Fibroblast of lung (primary cell): ENCODE measurements at regions not wholly inside any gene's neighbourhood (a gene's known extent, or its start where the extent isn't known, plus 50 kb on each side); places are given as distances from the start of the nearest gene placed in this dataset.
A peak's percentile ranks its signal among the peaks of the same experiment; 100 is the strongest.

ENCODE experiments used
- DNase-seq, 2 donors: peaks; one replicate each; pipeline versions ENCODE4 v3.0.0 to v3.0.0-alpha.2; 2010; ENCODE audit warnings: low read depth in 2 of 2
- H2AFZ ChIP-seq: 2 replicates; pipeline ENCODE4 v1.5.1; 2012; ENCODE audit warnings: low read length, control low read depth, inconsistent platforms
- H3K27ac ChIP-seq: 2 replicates; pipeline ENCODE4 v1.5.1; 2011; ENCODE audit warnings: low read length, control low read depth; ENCODE audit not compliant: insufficient read depth
- H3K27me3 ChIP-seq: 2 replicates; pipeline ENCODE4 v1.5.1; 2011; ENCODE audit warnings: mild to moderate bottlenecking, low read length; ENCODE audit not compliant: control insufficient read depth, insufficient read depth
- H3K36me3 ChIP-seq: 2 replicates; pipeline ENCODE4 v1.5.1; 2011; ENCODE audit warnings: low read length; ENCODE audit not compliant: control insufficient read depth, insufficient read depth
- H3K4me1 ChIP-seq: 2 replicates; pipeline ENCODE4 v1.5.1; 2011; ENCODE audit warnings: low read length; ENCODE audit not compliant: control insufficient read depth, insufficient read depth; ENCODE audit errors: extremely low read depth
- H3K4me2 ChIP-seq: 2 replicates; pipeline ENCODE4 v1.5.1; 2011; ENCODE audit warnings: low read length, control low read depth; ENCODE audit not compliant: insufficient read depth; ENCODE audit errors: extremely low read depth
- H3K4me3 ChIP-seq, 4 experiments: fragments of 200-600 bp in 1 of 4; sonication (generic) in 1 of 4; replicated peaks in 1 of 4; 2 replicates each; pipeline ENCODE4 v1.5.1; 2011 to 2016; ENCODE audit warnings: low read length in 4 of 4, low read depth in 3 of 4, mild to moderate bottlenecking in 3 of 4, control low read depth in 2 of 4, inconsistent platforms in 1 of 4, mixed read lengths in 1 of 4; ENCODE audit not compliant: insufficient read depth in 1 of 4; ENCODE audit errors: control extremely low read depth in 1 of 4
- H3K79me2 ChIP-seq: 2 replicates; pipeline ENCODE4 v1.5.1; 2012; ENCODE audit warnings: mild to moderate bottlenecking, low read length, inconsistent platforms; ENCODE audit not compliant: control insufficient read depth, insufficient read depth
- H3K9ac ChIP-seq: 2 replicates; pipeline ENCODE4 v1.5.1; 2011; ENCODE audit warnings: mild to moderate bottlenecking, low read length, control low read depth; ENCODE audit not compliant: insufficient read depth
- H3K9me3 ChIP-seq: 2 replicates; pipeline ENCODE4 v1.5.1; 2012; ENCODE audit warnings: low read depth, low read length; ENCODE audit not compliant: control insufficient read depth, insufficient read depth
- H4K20me1 ChIP-seq: 2 replicates; pipeline ENCODE4 v1.5.1; 2011; ENCODE audit warnings: low read length; ENCODE audit not compliant: control insufficient read depth, insufficient read depth; ENCODE audit errors: extremely low read depth
- EZH2 ChIP-seq: IDR thresholded peaks from 2 replicates; pipeline ENCODE4 v1.5.1; 2012; ENCODE audit warnings: low read length, control low read depth, mild to moderate bottlenecking; ENCODE audit errors: missing control alignments
- TF ChIP-seq, protein P1 (sequence below), 2 donors: IDR thresholded peaks in 1 of 2; conservative IDR thresholded peaks in 1 of 2; 1 replicate in 1 of 2; 2 replicates in 1 of 2; pipeline ENCODE4 v1.5.1; 2011 to 2012; ENCODE audit warnings: low read length in 2 of 2, control low read depth in 1 of 2, inconsistent platforms in 1 of 2, low read depth in 1 of 2, mild to moderate bottlenecking in 1 of 2

DNA sequence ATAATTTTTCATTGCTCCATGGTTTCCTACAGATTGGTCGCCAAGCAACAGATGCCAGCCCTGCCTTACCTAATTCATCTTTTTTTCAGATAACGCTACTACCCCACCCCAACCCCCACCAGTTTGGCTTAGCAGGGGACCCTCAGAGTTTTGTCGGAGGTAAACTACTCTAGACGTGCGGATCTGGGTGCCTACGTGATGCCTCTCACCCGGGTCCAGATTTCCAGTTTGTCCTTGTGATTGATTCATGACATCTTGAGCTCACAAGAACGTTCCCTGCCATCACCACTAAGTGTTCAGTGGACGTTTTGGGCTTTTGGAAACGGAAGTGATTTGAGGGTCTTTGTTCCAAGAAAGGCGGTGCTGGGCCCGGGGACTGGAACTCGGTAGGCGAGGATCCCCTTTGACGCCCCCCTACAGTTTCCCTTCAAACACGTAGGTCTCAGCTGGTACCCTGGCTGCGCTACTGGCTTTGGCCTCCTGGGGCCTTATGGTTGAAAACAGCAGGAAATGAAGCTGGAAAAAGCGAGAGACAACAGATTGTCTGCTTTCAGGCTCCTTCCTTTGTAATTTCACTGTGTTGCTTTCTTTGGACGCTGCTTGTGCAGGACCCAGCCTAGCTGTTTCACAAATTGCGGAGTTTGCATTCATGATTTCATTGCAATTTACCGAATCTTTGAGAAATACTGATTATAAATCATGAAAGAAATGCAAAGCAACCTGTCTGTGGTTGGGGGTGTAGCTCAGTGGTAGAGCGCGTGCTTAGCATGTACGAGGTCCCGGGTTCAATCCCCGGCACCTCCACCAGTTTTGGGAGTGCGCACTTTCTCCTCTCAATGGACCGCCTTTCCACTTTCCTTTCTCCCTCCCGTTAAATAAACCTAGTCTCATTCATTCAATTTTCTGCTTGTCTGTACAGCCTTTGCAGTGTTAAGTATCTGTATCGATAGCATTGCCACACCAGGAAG lies 81.0 kb downstream of the GPX5 start:
- no peak overlapping the region for H3K27ac ChIP-seq

DNA sequence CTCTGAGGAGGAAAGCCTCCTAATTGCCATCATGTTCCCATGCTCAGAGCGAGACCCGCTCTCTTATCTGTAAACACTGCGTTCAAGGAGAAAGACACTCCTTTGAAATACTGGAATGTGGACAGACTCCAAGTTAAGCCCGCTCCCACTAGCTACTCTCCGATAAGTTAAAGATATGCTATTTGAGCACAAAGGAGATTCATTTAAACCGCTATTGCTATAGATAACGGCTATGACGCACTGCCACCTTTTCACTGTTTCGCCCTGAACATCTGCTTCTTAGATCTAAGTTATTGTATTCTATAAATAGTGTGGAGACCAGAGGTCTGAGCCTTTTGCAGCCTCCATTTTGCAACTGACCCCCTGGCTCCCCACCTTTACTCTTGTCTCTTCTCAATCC lies 82.3 kb downstream of the GPX5 start:
- Histone ChIP-seq H4K20me1 (no peaks in the 10 kb centered on the region), H3K9ac (no peak overlapping the region), H3K4me3 (no peak overlapping the region), H3K27ac (no peak overlapping the region), H3K27me3 (no peaks in the 10 kb centered on the region), H3K4me1 (no peaks in the 10 kb centered on the region), H3K9me3 (no peaks in the 10 kb centered on the region), H2AFZ (no peak overlapping the region), H3K79me2 (no peaks in the 10 kb centered on the region), H3K36me3 (no peaks in the 10 kb centered on the region), H3K4me2 (no peak overlapping the region)
- TF ChIP-seq, protein P1, sequence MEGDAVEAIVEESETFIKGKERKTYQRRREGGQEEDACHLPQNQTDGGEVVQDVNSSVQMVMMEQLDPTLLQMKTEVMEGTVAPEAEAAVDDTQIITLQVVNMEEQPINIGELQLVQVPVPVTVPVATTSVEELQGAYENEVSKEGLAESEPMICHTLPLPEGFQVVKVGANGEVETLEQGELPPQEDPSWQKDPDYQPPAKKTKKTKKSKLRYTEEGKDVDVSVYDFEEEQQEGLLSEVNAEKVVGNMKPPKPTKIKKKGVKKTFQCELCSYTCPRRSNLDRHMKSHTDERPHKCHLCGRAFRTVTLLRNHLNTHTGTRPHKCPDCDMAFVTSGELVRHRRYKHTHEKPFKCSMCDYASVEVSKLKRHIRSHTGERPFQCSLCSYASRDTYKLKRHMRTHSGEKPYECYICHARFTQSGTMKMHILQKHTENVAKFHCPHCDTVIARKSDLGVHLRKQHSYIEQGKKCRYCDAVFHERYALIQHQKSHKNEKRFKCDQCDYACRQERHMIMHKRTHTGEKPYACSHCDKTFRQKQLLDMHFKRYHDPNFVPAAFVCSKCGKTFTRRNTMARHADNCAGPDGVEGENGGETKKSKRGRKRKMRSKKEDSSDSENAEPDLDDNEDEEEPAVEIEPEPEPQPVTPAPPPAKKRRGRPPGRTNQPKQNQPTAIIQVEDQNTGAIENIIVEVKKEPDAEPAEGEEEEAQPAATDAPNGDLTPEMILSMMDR (conservative IDR thresholded peaks at IDR 0.05 in 1 of 2, IDR thresholded peaks at IDR 0.05 in 1 of 2; ENCODE audit: low read depth in 1 of 2, low read length in 2 of 2), result no peak
- TF ChIP-seq EZH2, result no peak
- no peak for DNase-seq

More for the DNA sequence above, 81.0 kb downstream of the GPX5 start:
- Histone ChIP-seq H3K9ac (no peak overlapping the region), H3K4me3 (peak overlapping the region; percentile 37 to 69 (median 54)), H3K4me2 (peak overlapping the region; percentile 83), H2AFZ (peak overlapping the region; percentile 60), H3K27me3 (no peaks in the 10 kb centered on the region), H4K20me1 (no peaks in the 10 kb centered on the region), H3K79me2 (no peaks in the 10 kb centered on the region), H3K36me3 (no peaks in the 10 kb centered on the region), H3K4me1 (no peaks in the 10 kb centered on the region), H3K9me3 (no peaks in the 10 kb centered on the region)
- no peak for TF ChIP-seq EZH2
- TF ChIP-seq, protein P1 (conservative IDR thresholded peaks at IDR 0.05 in 1 of 2, IDR thresholded peaks at IDR 0.05 in 1 of 2; ENCODE audit: low read depth in 1 of 2, low read length in 2 of 2), result peak; percentile 46 to 55
- peak; percentile 69 to 80 for DNase-seq

DNA sequence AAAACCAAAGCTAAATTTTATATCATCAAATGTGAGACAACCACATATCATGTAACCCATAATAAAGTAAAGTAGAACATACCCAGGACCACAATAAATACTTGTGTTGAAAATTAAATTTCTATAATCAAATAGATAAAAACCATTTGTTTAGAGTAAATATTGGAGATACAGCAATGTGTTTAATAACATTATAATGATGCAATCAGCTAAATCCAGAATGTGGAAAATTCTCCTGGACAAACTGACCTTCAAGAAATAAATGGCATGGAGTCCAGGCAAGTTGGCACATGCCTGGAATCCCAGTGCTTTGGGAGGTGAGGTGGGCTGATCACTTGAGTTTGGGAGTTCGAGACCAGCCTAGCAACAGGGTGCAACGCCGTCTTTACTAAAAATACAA lies 84.0 kb downstream of the GPX5 start:
- Histone ChIP-seq H3K27ac (no peak overlapping the region), H4K20me1 (no peaks in the 10 kb centered on the region), H3K27me3 (no peaks in the 10 kb centered on the region), H3K4me2 (no peak overlapping the region), H3K4me3 (no peak overlapping the region), H3K4me1 (no peaks in the 10 kb centered on the region), H3K79me2 (no peaks in the 10 kb centered on the region), H3K36me3 (no peaks in the 10 kb centered on the region), H2AFZ (no peak overlapping the region), H3K9ac (no peak overlapping the region), H3K9me3 (no peaks in the 10 kb centered on the region)
- TF ChIP-seq, protein P1 (conservative IDR thresholded peaks at IDR 0.05 in 1 of 2, IDR thresholded peaks at IDR 0.05 in 1 of 2; ENCODE audit: low read depth in 1 of 2, low read length in 2 of 2), result no peak
- no peak for TF ChIP-seq EZH2
- DNase-seq, result no peak
